ENCODE measurements at regions not wholly inside any gene's neighbourhood (a gene's known extent, or its start where the extent isn't known, plus 50 kb on each side); places are given as distances from the start of the nearest gene placed in this dataset.

DNA sequence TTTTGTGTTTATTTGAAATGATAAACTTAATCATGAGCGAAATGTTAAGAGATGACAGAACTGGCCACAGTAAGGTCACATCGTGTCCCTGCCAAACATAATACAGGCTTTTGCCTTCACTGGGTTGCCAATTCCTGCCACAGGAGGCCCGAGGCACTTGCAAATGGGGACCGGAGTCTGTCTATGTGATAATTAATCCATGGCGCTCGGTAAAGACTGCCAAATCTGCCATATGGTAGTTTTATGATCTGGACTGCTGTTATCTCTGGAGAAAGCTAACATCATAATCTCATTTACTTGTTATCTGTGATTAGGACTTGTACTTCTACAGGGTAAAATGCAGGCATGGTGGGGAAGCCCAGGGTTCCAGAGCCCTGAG, 170.5 kb upstream of the TSHZ2 start:
- TF ChIP-seq HDAC6 (IDR thresholded peaks at IDR 0.05; ENCODE audit: low read depth, low read length): no peak
- TF ChIP-seq SP2 (IDR thresholded peaks at IDR 0.05; ENCODE audit: low read length): no peak
- TF ChIP-seq, protein P1, sequence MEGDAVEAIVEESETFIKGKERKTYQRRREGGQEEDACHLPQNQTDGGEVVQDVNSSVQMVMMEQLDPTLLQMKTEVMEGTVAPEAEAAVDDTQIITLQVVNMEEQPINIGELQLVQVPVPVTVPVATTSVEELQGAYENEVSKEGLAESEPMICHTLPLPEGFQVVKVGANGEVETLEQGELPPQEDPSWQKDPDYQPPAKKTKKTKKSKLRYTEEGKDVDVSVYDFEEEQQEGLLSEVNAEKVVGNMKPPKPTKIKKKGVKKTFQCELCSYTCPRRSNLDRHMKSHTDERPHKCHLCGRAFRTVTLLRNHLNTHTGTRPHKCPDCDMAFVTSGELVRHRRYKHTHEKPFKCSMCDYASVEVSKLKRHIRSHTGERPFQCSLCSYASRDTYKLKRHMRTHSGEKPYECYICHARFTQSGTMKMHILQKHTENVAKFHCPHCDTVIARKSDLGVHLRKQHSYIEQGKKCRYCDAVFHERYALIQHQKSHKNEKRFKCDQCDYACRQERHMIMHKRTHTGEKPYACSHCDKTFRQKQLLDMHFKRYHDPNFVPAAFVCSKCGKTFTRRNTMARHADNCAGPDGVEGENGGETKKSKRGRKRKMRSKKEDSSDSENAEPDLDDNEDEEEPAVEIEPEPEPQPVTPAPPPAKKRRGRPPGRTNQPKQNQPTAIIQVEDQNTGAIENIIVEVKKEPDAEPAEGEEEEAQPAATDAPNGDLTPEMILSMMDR (IDR thresholded peaks at IDR 0.05; ENCODE audit: control extremely low read depth in 1 of 3, insufficient read depth in 1 of 3, low read depth in 1 of 3, low read length in 3 of 3): no peak
- TF ChIP-seq EP300 (IDR thresholded peaks at IDR 0.05; ENCODE audit: borderline replicate concordance in 1 of 2, low read depth in 2 of 2, low read length in 2 of 2): no peak

Data from H1 (cell line).